Upper lobe of left lung (tissue), 4 donors: ENCODE measurements at regions not wholly inside any gene's neighbourhood (a gene's known extent, or its start where the extent isn't known, plus 50 kb on each side); places are given as distances from the start of the nearest gene placed in this dataset.

ENCODE experiments used
- CTCF ChIP-seq, 6 experiments: fragments of 450-650 bp in 4 of 6; fragments of 200-600 bp in 2 of 6; sonication (generic) in 2 of 6; IDR thresholded peaks; one replicate each; pipeline ENCODE4 v1.5.1; 2016 to 2019; ENCODE audit warnings: antibody characterized with exemption in 6 of 6
- POLR2A ChIP-seq, 4 donors: fragments of 450-650 bp; IDR thresholded peaks; one replicate each; pipeline ENCODE4 v1.5.1; 2016 to 2017; ENCODE audit warnings: antibody characterized with exemption in 4 of 4, mild to moderate bottlenecking in 2 of 4

GRCh38 chr4:85228264-85228663 is 246.7 kb upstream of the ARHGAP24 start:
- TF ChIP-seq CTCF (IDR thresholded peaks at IDR 0.05), result no peak
- TF ChIP-seq POLR2A (IDR thresholded peaks at IDR 0.05), result no peak
